Eye (tissue), 1 donor: ENCODE measurements at regions not wholly inside any gene's neighbourhood (a gene's known extent, or its start where the extent isn't known, plus 50 kb on each side); places are given as distances from the start of the nearest gene placed in this dataset.

ENCODE experiments used
- DNase-seq: peaks from one replicate; pipeline ENCODE4 v3.0.0-alpha.2; 2015

GRCh38 chr18:22074282-22075070 is 94.9 kb upstream of the GATA6 start:
- DNase-seq, result no peak

GRCh38 chr18:22080035-22080434 is 89.4 kb upstream of the GATA6 start:
- no peak for DNase-seq

GRCh38 chr18:22082408-22082807 is 87.0 kb upstream of the GATA6 start:
- DNase-seq, result no peak

GRCh38 chr18:22084547-22084946 is 84.8 kb upstream of the GATA6 start:
- DNase-seq, result no peak

- no peak for DNase-seq
These were observed 82.4 kb upstream of the GATA6 start for GRCh38 chr18:22086973-22087372.

GRCh38 chr18:22088029-22088428 is 81.4 kb upstream of the GATA6 start:
- no peak for DNase-seq

GRCh38 chr18:22088996-22089640 is 80.3 kb upstream of the GATA6 start:
- DNase-seq, result no peak

- no peak for DNase-seq
These were observed 78.0 kb upstream of the GATA6 start for GRCh38 chr18:22091341-22091740.

GRCh38 chr18:22093731-22094357 is 75.5 kb upstream of the GATA6 start:
- DNase-seq, result no peak

- DNase-seq, result no peak
These were observed 75.0 kb upstream of the GATA6 start for GRCh38 chr18:22094358-22094734.

GRCh38 chr18:22098563-22098989 is 70.8 kb upstream of the GATA6 start:
- no peak for DNase-seq

- no peak for DNase-seq
These were observed 69.5 kb upstream of the GATA6 start for GRCh38 chr18:22099925-22100324.

- no peak for DNase-seq
These were observed 67.7 kb upstream of the GATA6 start for GRCh38 chr18:22101731-22102130.

GRCh38 chr18:22102953-22103646 is 66.3 kb upstream of the GATA6 start:
- peak; percentile 4 for DNase-seq

- no peak for DNase-seq
These were observed 65.8 kb upstream of the GATA6 start for GRCh38 chr18:22103647-22104031.

- no peak for DNase-seq
These were observed 62.7 kb upstream of the GATA6 start for GRCh38 chr18:22106536-22107292.

GRCh38 chr18:22108674-22109073 is 60.7 kb upstream of the GATA6 start:
- no peak for DNase-seq

- no peak for DNase-seq
These were observed 59.9 kb upstream of the GATA6 start for GRCh38 chr18:22109535-22109934.

- DNase-seq, result peak; percentile 18
These were observed 58.9 kb upstream of the GATA6 start for GRCh38 chr18:22110461-22110924.

GRCh38 chr18:22112215-22112614 is 57.2 kb upstream of the GATA6 start:
- no peak for DNase-seq

GRCh38 chr18:22113144-22113844 is 56.1 kb upstream of the GATA6 start:
- no peak for DNase-seq
